Activated CD4-positive, alpha-beta memory T cell treated with anti-CD3 and anti-CD28 coated beads for 36 hours (primary cell): ENCODE measurements at regions not wholly inside any gene's neighbourhood (a gene's known extent, or its start where the extent isn't known, plus 50 kb on each side); places are given as distances from the start of the nearest gene placed in this dataset.

Source experiments
- CTCF ChIA-PET: fragments of 350-600 bp; sonication (Branson Sonifier 250); formaldehyde crosslinking; loops from one replicate; lab custom pipeline; 2021; ENCODE audit warnings: antibody characterized with exemption, inconsistent platforms; lab: Charles Lee
- POLR2A ChIA-PET: fragments of 350-600 bp; sonication (Branson Sonifier 250); formaldehyde crosslinking; loops from one replicate; lab custom pipeline; 2021; ENCODE audit warnings: antibody characterized with exemption; lab: Charles Lee
- DNase-seq: peaks from one replicate; pipeline ENCODE4 v3.0.0-alpha.2; 2020
- H3K27ac Mint-ChIP-seq: one replicate; pipeline ENCODE4 v1.8.0; 2021; ENCODE audit warnings: mixed read lengths
- H3K27me3 Mint-ChIP-seq: one replicate; pipeline ENCODE4 v1.8.0; 2021; ENCODE audit warnings: mixed read lengths
- H3K36me3 Mint-ChIP-seq: one replicate; pipeline ENCODE4 v1.8.0; 2021; ENCODE audit warnings: mixed read lengths
- H3K4me1 Mint-ChIP-seq: one replicate; pipeline ENCODE4 v1.8.0; 2021; ENCODE audit warnings: low read depth, mixed read lengths
- H3K4me3 Mint-ChIP-seq: one replicate; pipeline ENCODE4 v1.8.0; 2021; ENCODE audit warnings: mild to moderate bottlenecking, mixed read lengths
- H3K9me3 Mint-ChIP-seq: one replicate; pipeline ENCODE4 v1.8.0; 2021; ENCODE audit warnings: mixed read lengths
- intact Hi-C: fragments of 100-400 bp; cut with micrococcal nuclease; formaldehyde crosslinking; loops from one replicate; pipeline ENCODE4 v1.15.1; 2023

GRCh38 chr5:86999951-87000350 lies 267.7 kb upstream of the RASA1 start:
- Mint-ChIP-seq H3K4me1 (no peaks in the 10 kb centered on the region), H3K36me3 (no peaks in the 10 kb centered on the region), H3K27ac (no peak overlapping the region), H3K27me3 (peaks cover 10% of the 10 kb centered on the region), H3K9me3 (no peaks in the 10 kb centered on the region), H3K4me3 (no peak overlapping the region)
- intact Hi-C loops: no loop called here
- ChIA-PET POLR2A (no interaction called here), CTCF (interaction anchor here (1.5 kb wide), 1 partner anchor 14 kb away, joined by 3 read pairs; no protein-coding TSS in a partner anchor)
- DNase-seq: no peak

GRCh38 chr5:87002485-87002884 lies 265.2 kb upstream of the RASA1 start:
- Mint-ChIP-seq H3K4me1 (no peaks in the 10 kb centered on the region), H3K27me3 (peaks cover 8% of the 10 kb centered on the region), H3K9me3 (no peaks in the 10 kb centered on the region), H3K4me3 (no peak overlapping the region), H3K36me3 (no peaks in the 10 kb centered on the region), H3K27ac (no peak overlapping the region)
- no peak for DNase-seq
- intact Hi-C loops: no loop called here
- CTCF ChIA-PET: no interaction called here
- POLR2A ChIA-PET: no interaction called here

DNA sequence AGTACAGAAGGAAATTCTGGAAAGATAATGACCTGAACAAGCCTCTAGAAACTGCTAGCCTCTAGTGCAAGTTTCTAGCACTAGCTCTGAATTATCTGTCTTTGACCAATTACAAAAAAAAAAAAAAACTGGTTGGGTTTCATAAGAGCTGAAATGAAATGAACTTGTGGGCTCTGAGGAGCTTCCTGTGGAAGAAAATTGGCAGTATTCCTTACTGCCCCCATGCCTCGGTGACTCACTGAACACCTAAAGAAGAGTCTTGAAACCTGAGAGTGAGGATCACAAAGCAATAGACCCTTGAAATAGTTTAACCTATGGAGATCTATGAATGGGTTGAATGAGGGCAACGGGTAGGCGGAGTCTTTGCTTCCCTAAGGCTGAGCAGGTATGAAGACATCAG lies 263.6 kb upstream of the RASA1 start:
- no peaks in the 10 kb centered on the region for H3K9me3 Mint-ChIP-seq
- CTCF ChIA-PET: no interaction called here
- H3K4me1 Mint-ChIP-seq: no peaks in the 10 kb centered on the region
- no peak for DNase-seq
- H3K36me3 Mint-ChIP-seq: no peaks in the 10 kb centered on the region
- peaks cover 5% of the 10 kb centered on the region for H3K27me3 Mint-ChIP-seq
- POLR2A ChIA-PET: no interaction called here
- no peak overlapping the region for H3K4me3 Mint-ChIP-seq
- intact Hi-C loops: no loop called here
- no peak overlapping the region for H3K27ac Mint-ChIP-seq

- Mint-ChIP-seq H3K4me3 (no peak overlapping the region), H3K9me3 (no peaks in the 10 kb centered on the region), H3K27ac (no peak overlapping the region), H3K27me3 (peaks cover 2% of the 10 kb centered on the region), H3K36me3 (no peaks in the 10 kb centered on the region), H3K4me1 (no peaks in the 10 kb centered on the region)
- ChIA-PET POLR2A (no interaction called here), CTCF (no interaction called here)
- DNase-seq: no peak
- intact Hi-C loops: no loop called here
Observed at GRCh38 chr5:87007737-87008136, 259.9 kb upstream of the RASA1 start.

- no peaks in the 10 kb centered on the region for H3K27me3 Mint-ChIP-seq
- H3K4me1 Mint-ChIP-seq: no peaks in the 10 kb centered on the region
- ChIA-PET CTCF (interaction anchor here (1.2 kb wide), 1 partner anchor 128 kb away, joined by 3 read pairs; no protein-coding TSS in a partner anchor), POLR2A (no interaction called here)
- H3K9me3 Mint-ChIP-seq: no peaks in the 10 kb centered on the region
- no peak for DNase-seq
- no peaks in the 10 kb centered on the region for H3K36me3 Mint-ChIP-seq
- no peak overlapping the region for H3K4me3 Mint-ChIP-seq
- intact Hi-C loops: no loop called here
- no peak overlapping the region for H3K27ac Mint-ChIP-seq
Observed at GRCh38 chr5:87008751-87009560, 258.7 kb upstream of the RASA1 start.

- ChIA-PET POLR2A (no interaction called here), CTCF (interaction anchor here (0.6 to 3.8 kb wide), 6 partner anchors 19 to 374 kb away, joined by 3 to 32 read pairs (median 3); no protein-coding TSS in a partner anchor)
- Mint-ChIP-seq H3K4me1 (no peaks in the 10 kb centered on the region), H3K27me3 (no peaks in the 10 kb centered on the region), H3K4me3 (no peak overlapping the region), H3K9me3 (no peaks in the 10 kb centered on the region), H3K36me3 (no peaks in the 10 kb centered on the region), H3K27ac (no peak overlapping the region)
- intact Hi-C loops: loop anchor here (10.0 kb wide), 1 partner anchor 64 kb away; no protein-coding TSS in a partner anchor
- no peak for DNase-seq
Observed at GRCh38 chr5:87010736-87011135, 256.9 kb upstream of the RASA1 start.

DNA sequence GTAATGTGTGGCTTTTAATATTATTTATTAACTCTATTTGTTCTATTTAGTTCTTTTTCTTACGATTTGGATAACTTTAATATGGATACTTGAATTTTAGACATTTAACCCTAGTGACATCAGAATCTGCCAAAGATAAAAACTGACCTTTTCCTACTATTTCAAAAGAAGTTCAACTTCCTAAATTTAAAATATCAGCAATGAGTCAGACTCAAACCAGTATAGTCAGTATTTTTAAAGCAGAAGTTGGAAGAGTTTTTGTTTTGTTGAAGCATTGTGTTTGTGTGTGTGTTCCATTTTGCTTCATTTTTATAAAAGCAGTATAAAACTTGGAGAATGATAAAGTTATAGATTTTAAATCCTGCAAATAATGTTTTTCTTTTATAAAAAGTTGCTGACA lies 251.8 kb upstream of the RASA1 start:
- intact Hi-C loops: loop anchor here (10.0 kb wide), 1 partner anchor 59 kb away; no protein-coding TSS in a partner anchor
- ChIA-PET CTCF (no interaction called here), POLR2A (no interaction called here)
- no peaks in the 10 kb centered on the region for H3K9me3 Mint-ChIP-seq
- no peaks in the 10 kb centered on the region for H3K27me3 Mint-ChIP-seq
- no peaks in the 10 kb centered on the region for H3K36me3 Mint-ChIP-seq
- no peak overlapping the region for H3K27ac Mint-ChIP-seq
- no peak for DNase-seq
- H3K4me3 Mint-ChIP-seq: no peak overlapping the region
- peaks cover 13% of the 10 kb centered on the region for H3K4me1 Mint-ChIP-seq

- Mint-ChIP-seq H3K27ac (no peak overlapping the region), H3K9me3 (peaks cover 5% of the 10 kb centered on the region), H3K36me3 (no peaks in the 10 kb centered on the region), H3K4me3 (no peak overlapping the region), H3K27me3 (no peaks in the 10 kb centered on the region), H3K4me1 (peaks cover 21% of the 10 kb centered on the region)
- intact Hi-C loops: no loop called here
- peak; percentile 60 for DNase-seq
- CTCF ChIA-PET: interaction anchor here (2.3 kb wide), 1 partner anchor 380 kb away, joined by 5 read pairs; no protein-coding TSS in a partner anchor
- POLR2A ChIA-PET: no interaction called here
Observed at GRCh38 chr5:87020099-87020934, 247.4 kb upstream of the RASA1 start.

DNA sequence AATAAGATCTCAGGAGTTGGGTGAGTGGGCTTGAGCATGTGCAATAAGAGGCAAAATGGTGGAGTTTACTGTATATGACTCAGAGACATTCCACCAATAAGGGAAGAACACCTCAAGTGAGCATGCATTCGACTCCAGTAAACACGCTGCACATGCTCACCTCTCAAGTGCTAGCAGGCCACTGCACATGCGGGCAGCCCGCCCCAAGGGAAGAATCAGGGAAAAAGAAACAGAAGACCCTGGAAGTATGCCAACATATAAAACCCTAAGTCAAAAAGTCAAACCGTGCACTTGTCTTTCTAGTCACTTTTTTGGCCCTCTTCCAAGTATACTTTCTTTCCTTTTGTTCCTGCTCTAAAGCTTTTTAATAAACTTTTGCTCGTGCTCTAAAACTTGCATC lies 245.3 kb upstream of the RASA1 start:
- POLR2A ChIA-PET: no interaction called here

DNA sequence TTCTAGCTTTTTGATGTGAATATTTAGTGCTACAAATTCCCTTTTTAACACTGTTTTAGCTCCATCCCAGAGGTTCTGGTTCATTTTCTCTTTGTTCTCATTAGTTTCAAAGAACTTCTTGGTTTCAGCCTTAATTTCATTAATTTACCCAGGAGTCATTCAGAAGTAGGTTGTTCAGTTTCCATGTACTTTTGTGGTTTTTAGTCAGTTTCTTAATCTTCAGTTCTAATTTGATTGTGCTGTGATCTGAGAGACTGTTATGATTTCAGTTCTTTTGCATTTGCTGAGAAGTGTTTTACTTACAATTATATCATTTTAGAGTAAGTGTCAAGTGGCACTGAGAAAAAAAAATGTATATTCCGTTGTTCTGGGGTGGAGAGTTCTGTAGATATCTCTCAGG lies 240.1 kb upstream of the RASA1 start:
- ChIA-PET CTCF (interaction anchor here (0.8 kb wide), 1 partner anchor 89 kb away, joined by 3 read pairs; no protein-coding TSS in a partner anchor), POLR2A (no interaction called here)
- H3K27me3 Mint-ChIP-seq: no peaks in the 10 kb centered on the region
- H3K27ac Mint-ChIP-seq: no peak overlapping the region
- no peak for DNase-seq
- H3K36me3 Mint-ChIP-seq: no peaks in the 10 kb centered on the region
- H3K9me3 Mint-ChIP-seq: peaks cover 5% of the 10 kb centered on the region
- intact Hi-C loops: loop anchor here (2.0 kb wide), 1 partner anchor 93 kb away; no protein-coding TSS in a partner anchor
- H3K4me3 Mint-ChIP-seq: no peak overlapping the region
- H3K4me1 Mint-ChIP-seq: peaks cover 27% of the 10 kb centered on the region

More for the DNA sequence above, 245.3 kb upstream of the RASA1 start:
- no peak overlapping the region for H3K4me3 Mint-ChIP-seq
- H3K27ac Mint-ChIP-seq: no peak overlapping the region
- CTCF ChIA-PET: no interaction called here
- no peak for DNase-seq
- H3K27me3 Mint-ChIP-seq: no peaks in the 10 kb centered on the region
- H3K9me3 Mint-ChIP-seq: peaks cover 5% of the 10 kb centered on the region
- H3K36me3 Mint-ChIP-seq: no peaks in the 10 kb centered on the region
- intact Hi-C loops: no loop called here
- peaks cover 27% of the 10 kb centered on the region for H3K4me1 Mint-ChIP-seq

- ChIA-PET CTCF (interaction anchor here (0.6 kb wide), 1 partner anchor 19 kb away, joined by 3 read pairs; no protein-coding TSS in a partner anchor), POLR2A (no interaction called here)
- H3K9me3 Mint-ChIP-seq: no peaks in the 10 kb centered on the region
Observed at GRCh38 chr5:87029951-87030350, 237.7 kb upstream of the RASA1 start.

GRCh38 chr5:87030699-87031098 lies 237.0 kb upstream of the RASA1 start:
- CTCF ChIA-PET: interaction anchor here (0.7 kb wide), 1 partner anchor 17 kb away, joined by 3 read pairs; no protein-coding TSS in a partner anchor
- H3K36me3 Mint-ChIP-seq: no peaks in the 10 kb centered on the region
- no peaks in the 10 kb centered on the region for H3K9me3 Mint-ChIP-seq
- POLR2A ChIA-PET: no interaction called here
- no peaks in the 10 kb centered on the region for H3K27me3 Mint-ChIP-seq
- DNase-seq: no peak
- no peak overlapping the region for H3K4me3 Mint-ChIP-seq
- no peak overlapping the region for H3K27ac Mint-ChIP-seq
- peaks cover 33% of the 10 kb centered on the region for H3K4me1 Mint-ChIP-seq
- intact Hi-C loops: no loop called here

More at GRCh38 chr5:87029951-87030350, 237.7 kb upstream of the RASA1 start:
- DNase-seq: no peak
- H3K4me1 Mint-ChIP-seq: peaks cover 29% of the 10 kb centered on the region
- H3K27me3 Mint-ChIP-seq: no peaks in the 10 kb centered on the region
- no peaks in the 10 kb centered on the region for H3K36me3 Mint-ChIP-seq
- no peak overlapping the region for H3K4me3 Mint-ChIP-seq
- no peak overlapping the region for H3K27ac Mint-ChIP-seq
- intact Hi-C loops: no loop called here
